ENCODE measurements at regions not wholly inside any gene's neighbourhood (a gene's known extent, or its start where the extent isn't known, plus 50 kb on each side); places are given as distances from the start of the nearest gene placed in this dataset.

DNA sequence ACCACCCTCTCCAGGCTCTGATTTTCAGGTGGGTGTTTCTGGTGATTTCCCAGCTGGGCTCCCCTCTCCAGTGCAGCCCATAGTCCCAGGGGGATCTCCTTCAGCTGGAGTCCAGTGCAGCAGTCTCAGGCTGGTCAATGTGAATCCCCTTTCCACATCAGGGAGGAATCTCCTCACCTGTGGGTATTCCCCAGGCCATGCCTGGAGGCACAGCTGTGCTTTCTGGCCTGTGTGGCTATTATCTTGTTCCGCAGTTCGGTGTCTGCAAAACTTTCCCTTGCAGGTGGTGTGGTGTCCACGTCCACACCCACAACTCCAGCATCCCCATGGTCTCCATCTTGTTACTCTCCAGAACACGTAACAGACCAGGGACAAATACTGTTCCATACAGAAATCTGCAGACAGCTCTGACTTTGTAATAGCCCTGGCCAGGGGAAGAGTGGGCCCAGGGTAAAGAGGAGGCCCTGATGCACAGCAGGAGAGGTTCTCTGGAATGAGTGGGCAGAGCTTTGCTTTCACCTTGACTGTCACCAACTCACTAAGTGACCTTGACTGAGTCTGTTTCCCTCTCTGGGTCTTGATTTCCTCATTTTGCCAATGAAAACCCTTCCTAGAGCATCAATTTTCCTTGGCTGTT, 183.2 kb downstream of the CSNK2A3 start:
- no peak for TF ChIP-seq CTCF (IDR thresholded peaks at IDR 0.05; ENCODE audit: low read length, missing control alignments)
- no peak for DNase-seq (ENCODE audit: low read depth)

DNA sequence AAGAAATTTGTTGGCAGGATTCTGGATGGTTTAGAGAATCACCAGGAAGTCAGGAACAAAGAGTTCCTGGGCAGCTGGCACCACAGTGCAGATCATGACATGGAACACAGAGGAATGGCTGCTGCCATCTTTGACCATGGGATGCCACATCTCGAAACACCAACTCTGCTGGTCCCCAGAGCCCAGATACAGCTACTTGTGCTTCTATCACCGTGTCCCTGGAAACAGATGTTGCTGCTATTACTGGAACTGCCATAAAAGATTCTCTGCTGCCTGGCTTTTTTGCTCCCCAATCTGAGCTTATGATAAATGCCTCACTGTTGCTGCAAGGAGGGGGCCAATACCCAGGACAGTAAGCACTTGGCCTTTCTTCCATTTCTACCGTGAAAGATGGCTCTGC, 185.2 kb downstream of the CSNK2A3 start:
- TF ChIP-seq CTCF (IDR thresholded peaks at IDR 0.05; ENCODE audit: low read length, missing control alignments): no peak
- no peak for DNase-seq (ENCODE audit: low read depth)
- no peak overlapping the region for H3K4me3 ChIP-seq (replicated peaks; ENCODE audit: low read depth, low read length)

More for the DNA sequence above, 183.2 kb downstream of the CSNK2A3 start:
- H3K4me3 ChIP-seq (replicated peaks; ENCODE audit: low read depth, low read length): no peak overlapping the region

DNA sequence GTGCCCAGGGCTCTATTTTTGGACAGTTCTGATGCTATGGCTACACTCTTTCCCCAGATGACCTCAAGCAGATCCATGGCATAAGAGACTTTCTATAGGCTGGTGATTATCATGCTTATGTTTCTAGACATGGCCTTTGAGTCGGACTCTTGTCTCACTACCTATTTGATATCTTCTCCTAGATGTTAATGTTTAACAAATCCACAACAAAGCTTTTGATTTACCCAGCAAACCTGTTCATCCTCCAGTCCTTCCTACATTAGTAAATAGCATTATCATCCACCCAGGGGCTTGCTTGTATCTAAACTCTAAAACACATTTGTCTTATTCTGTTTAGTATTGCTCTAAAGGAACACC, 188.7 kb downstream of the CSNK2A3 start:
- no peak for TF ChIP-seq CTCF (IDR thresholded peaks at IDR 0.05; ENCODE audit: low read length, missing control alignments)
- DNase-seq (ENCODE audit: low read depth): no peak
- no peak overlapping the region for H3K4me3 ChIP-seq (replicated peaks; ENCODE audit: low read depth, low read length)

GRCh38 chr11:11163669-11164333, 189.2 kb downstream of the CSNK2A3 start:
- H3K4me3 ChIP-seq (replicated peaks; ENCODE audit: low read depth, low read length): no peak overlapping the region
- no peak for DNase-seq (ENCODE audit: low read depth)
- no peak for TF ChIP-seq CTCF (IDR thresholded peaks at IDR 0.05; ENCODE audit: low read length, missing control alignments)

DNA sequence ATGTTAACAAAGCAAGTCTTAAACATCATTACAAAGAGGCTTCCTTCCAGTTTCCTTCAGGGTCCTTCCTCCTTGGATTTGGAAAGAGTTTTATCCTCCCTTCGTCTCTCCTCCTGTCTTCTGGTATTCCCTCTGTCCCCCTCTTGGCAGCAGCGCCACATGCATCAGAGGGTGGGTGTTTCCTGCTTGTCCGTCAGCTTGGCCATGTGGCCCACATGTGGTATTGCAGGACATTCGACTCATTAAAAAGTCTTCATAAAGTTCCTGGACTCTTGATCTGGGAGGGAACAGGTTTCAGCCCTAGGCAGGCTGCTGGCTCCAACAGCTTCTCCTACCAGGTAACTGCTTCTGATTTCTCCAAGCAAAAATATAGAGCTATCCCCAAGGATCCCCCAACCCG, 189.8 kb downstream of the CSNK2A3 start:
- TF ChIP-seq CTCF (IDR thresholded peaks at IDR 0.05; ENCODE audit: low read length, missing control alignments): peak; percentile 12
- no peak overlapping the region for H3K4me3 ChIP-seq (replicated peaks; ENCODE audit: low read depth, low read length)
- peak; percentile 3 for DNase-seq (ENCODE audit: low read depth)

- TF ChIP-seq CTCF (IDR thresholded peaks at IDR 0.05; ENCODE audit: low read length, missing control alignments): peak; percentile 43
- peak; percentile 17 for DNase-seq (ENCODE audit: low read depth)
- no peak overlapping the region for H3K4me3 ChIP-seq (replicated peaks; ENCODE audit: low read depth, low read length)
Observed at GRCh38 chr11:11157185-11157584, 195.9 kb downstream of the CSNK2A3 start.

Data from fibroblast of pulmonary artery (primary cell).